Karpas-422 (cell line): ENCODE measurements at regions not wholly inside any gene's neighbourhood (a gene's known extent, or its start where the extent isn't known, plus 50 kb on each side); places are given as distances from the start of the nearest gene placed in this dataset.

Experiments
- DNase-seq: peaks from one replicate; pipeline ENCODE4 v3.0.0-alpha.2; 2015
- H2AFZ ChIP-seq: fragments of 200-600 bp; sonication (generic); 2 replicates; pipeline ENCODE4 v1.6.1; 2014; ENCODE audit warnings: antibody characterized with exemption, low read length, mixed read lengths
- H3K27ac ChIP-seq: fragments of 200-600 bp; sonication (generic); 2 replicates; pipeline ENCODE4 v1.5.1; 2014; ENCODE audit warnings: mild to moderate bottlenecking, low read length, moderate library complexity
- H3K27me3 ChIP-seq: fragments of 200-600 bp; sonication (generic); 2 replicates; pipeline ENCODE4 v1.6.1; 2014; ENCODE audit warnings: low read length, mixed read lengths
- H3K36me3 ChIP-seq: fragments of 200-600 bp; sonication (generic); 2 replicates; pipeline ENCODE4 v1.6.1; 2014; ENCODE audit warnings: low read length, mixed read lengths; ENCODE audit not compliant: insufficient read depth
- H3K4me1 ChIP-seq: fragments of 200-600 bp; sonication (generic); 2 replicates; pipeline ENCODE4 v1.6.1; 2014; ENCODE audit warnings: mild to moderate bottlenecking, low read length, mixed read lengths
- H3K4me2 ChIP-seq: fragments of 200-600 bp; sonication (generic); 2 replicates; pipeline ENCODE4 v1.6.1; 2014; ENCODE audit warnings: low read length, low read depth, mild to moderate bottlenecking; ENCODE audit not compliant: poor library complexity, severe bottlenecking
- H3K4me3 ChIP-seq: fragments of 200-600 bp; sonication (generic); 2 replicates; pipeline ENCODE4 v1.5.1; 2014; ENCODE audit warnings: mild to moderate bottlenecking, antibody characterized with exemption, low read length, mixed read lengths
- H3K79me2 ChIP-seq: fragments of 200-600 bp; sonication (generic); 2 replicates; pipeline ENCODE4 v1.6.1; 2014; ENCODE audit warnings: mild to moderate bottlenecking, low read length, mixed read lengths
- H3K9ac ChIP-seq: fragments of 200-600 bp; sonication (generic); 2 replicates; pipeline ENCODE4 v1.6.0; 2014; ENCODE audit warnings: low read length
- H3K9me2 ChIP-seq: fragments of 200-600 bp; sonication (generic), shearing (Covaris generic); replicated peaks from 2 replicates; pipeline ENCODE4 v1.6.0; 2014; ENCODE audit warnings: mild to moderate bottlenecking, low read length, moderate library complexity; ENCODE audit not compliant: insufficient read depth
- H3K9me3 ChIP-seq: fragments of 300-700, 200-600 bp; sonication (generic); 2 replicates; pipeline ENCODE4 v1.6.1; 2014; ENCODE audit warnings: low read length, mixed read lengths
- H4K20me1 ChIP-seq: fragments of 200-600 bp; sonication (generic); 2 replicates; pipeline ENCODE4 v1.6.1; 2014; ENCODE audit warnings: mild to moderate bottlenecking, antibody characterized with exemption, low read length, low read depth; ENCODE audit not compliant: insufficient read depth

DNA sequence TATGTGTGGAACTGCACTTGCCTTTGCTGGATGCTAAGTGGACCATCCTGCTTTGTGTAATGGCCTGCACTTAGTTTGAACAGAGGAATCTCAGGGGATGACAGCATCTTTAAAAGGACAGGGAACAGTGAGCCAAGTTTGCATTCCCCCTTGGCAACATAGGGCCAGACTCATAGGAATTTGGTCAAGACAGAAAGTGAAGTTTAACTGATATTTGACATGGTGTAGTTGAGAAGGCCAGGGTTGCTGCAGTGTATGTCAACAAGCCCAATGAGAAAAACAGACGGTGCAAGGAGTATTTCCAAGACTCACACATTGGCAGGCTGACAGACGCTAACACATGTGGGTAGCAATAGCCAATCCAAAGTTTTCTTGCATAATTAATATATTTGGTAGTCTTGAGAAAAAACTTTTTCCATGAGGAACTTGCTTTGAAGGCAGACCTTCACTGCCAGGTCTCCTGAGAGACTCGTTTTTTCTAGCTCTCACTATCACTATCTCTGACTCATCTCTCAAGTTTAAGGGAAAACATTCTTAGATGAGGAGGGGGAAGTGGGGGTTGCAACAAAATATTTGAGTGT is 213.8 kb downstream of the IBTK start:
- DNase-seq = no peak
- H3K79me2 ChIP-seq = no peaks in the 10 kb centered on the region
- H3K4me2 ChIP-seq = no peak overlapping the region

DNA sequence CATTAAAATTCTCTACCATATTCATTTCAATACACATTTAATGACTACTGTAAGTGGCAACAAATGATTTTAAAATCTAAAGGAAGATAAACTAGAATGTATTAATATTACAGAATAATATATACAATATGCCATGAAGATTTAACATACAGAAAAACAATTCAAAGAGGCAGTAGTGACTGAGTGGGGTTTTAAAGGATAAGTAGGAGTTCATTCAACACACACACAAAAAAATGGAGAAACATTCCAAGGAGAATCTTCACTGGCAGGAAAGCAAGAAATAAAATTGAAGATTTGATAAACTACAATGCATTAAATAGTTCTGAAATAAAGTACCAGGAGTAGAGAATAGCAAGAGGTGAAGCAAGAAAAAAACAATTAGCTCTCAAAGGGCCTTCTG is 215.1 kb downstream of the IBTK start:
- no peak overlapping the region for H3K9ac ChIP-seq

More for the DNA sequence above, 213.8 kb downstream of the IBTK start:
- H3K27me3 ChIP-seq = no peaks in the 10 kb centered on the region
- no peaks in the 10 kb centered on the region for H3K9me2 ChIP-seq
- no peaks in the 10 kb centered on the region for H3K4me1 ChIP-seq
- no peak overlapping the region for H3K27ac ChIP-seq
- no peak overlapping the region for H3K4me3 ChIP-seq
- H4K20me1 ChIP-seq = no peaks in the 10 kb centered on the region
- H3K36me3 ChIP-seq = no peaks in the 10 kb centered on the region
- H2AFZ ChIP-seq = no peak overlapping the region
- H3K9me3 ChIP-seq = no peaks in the 10 kb centered on the region
- no peak overlapping the region for H3K9ac ChIP-seq

DNA sequence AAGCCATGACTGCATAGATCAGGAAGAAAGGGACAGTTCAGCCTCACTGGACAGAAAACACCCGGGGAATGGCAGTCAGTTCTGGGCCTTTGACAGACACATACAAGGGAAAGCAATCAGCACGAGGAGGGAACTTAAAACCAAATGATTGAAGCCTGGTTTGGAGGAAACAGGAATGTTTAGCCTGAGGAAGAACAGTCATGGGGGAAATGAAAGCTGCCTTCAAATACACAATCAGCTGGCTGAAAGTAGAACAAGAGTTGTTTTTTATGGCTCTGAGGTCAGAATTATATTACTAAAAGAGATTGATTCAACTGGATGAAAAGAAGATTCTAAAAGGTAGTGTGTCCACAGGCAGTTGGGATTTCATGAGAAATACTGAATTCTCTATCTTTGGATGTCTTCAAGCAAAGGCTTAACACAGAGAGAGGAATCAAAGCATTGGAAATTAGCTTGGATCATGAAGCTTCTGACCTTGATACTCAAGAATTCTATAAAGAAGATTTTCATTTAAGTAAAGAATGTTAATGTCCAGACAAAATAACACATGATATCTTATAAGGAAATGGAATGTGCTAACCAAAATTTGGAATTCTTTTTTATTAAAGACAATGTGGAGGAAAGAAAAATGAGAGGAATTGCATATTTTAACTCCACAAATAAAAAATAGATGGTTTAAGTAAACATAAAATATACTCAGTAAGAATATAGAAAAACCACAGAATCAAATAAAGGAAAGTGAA is 216.6 kb downstream of the IBTK start:
- H3K9ac ChIP-seq = no peak overlapping the region
- H4K20me1 ChIP-seq = no peaks in the 10 kb centered on the region
- no peak overlapping the region for H2AFZ ChIP-seq
- H3K4me2 ChIP-seq = no peak overlapping the region
- H3K4me3 ChIP-seq = no peak overlapping the region
- H3K79me2 ChIP-seq = no peaks in the 10 kb centered on the region
- H3K9me3 ChIP-seq = no peaks in the 10 kb centered on the region
- no peaks in the 10 kb centered on the region for H3K36me3 ChIP-seq
- H3K9me2 ChIP-seq = no peaks in the 10 kb centered on the region
- H3K4me1 ChIP-seq = no peaks in the 10 kb centered on the region
- no peaks in the 10 kb centered on the region for H3K27me3 ChIP-seq
- no peak for DNase-seq
- no peak overlapping the region for H3K27ac ChIP-seq

More for the DNA sequence above, 215.1 kb downstream of the IBTK start:
- H3K9me3 ChIP-seq = no peaks in the 10 kb centered on the region
- H3K4me2 ChIP-seq = no peak overlapping the region
- H3K27me3 ChIP-seq = no peaks in the 10 kb centered on the region
- no peak for DNase-seq
- H2AFZ ChIP-seq = no peak overlapping the region
- no peaks in the 10 kb centered on the region for H3K9me2 ChIP-seq
- H3K4me3 ChIP-seq = no peak overlapping the region
- no peaks in the 10 kb centered on the region for H3K4me1 ChIP-seq
- no peak overlapping the region for H3K27ac ChIP-seq
- H4K20me1 ChIP-seq = no peaks in the 10 kb centered on the region
- no peaks in the 10 kb centered on the region for H3K36me3 ChIP-seq
- H3K79me2 ChIP-seq = no peaks in the 10 kb centered on the region

DNA sequence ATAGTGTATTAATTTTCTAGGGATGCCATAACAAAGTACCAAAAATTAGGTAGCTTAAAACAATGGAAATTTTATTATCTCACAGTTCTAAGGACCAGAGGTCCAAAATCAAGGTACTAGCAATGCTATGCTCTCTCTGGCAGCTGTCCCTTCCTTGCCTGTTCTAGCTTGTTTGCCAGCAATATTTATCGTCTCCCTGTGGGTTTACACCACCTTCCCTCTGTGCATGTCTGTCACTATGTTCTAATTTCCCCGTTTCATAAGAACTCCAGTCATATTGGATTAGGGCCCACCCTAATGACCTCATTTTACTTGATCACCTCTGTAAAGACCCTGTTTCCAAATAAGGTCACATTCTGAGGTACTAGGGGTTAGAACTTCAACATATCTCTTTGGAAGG is 217.2 kb downstream of the IBTK start:
- H3K27ac ChIP-seq = no peak overlapping the region
- H3K9ac ChIP-seq = no peak overlapping the region
- no peaks in the 10 kb centered on the region for H3K9me2 ChIP-seq
- H3K4me2 ChIP-seq = no peak overlapping the region
- no peak overlapping the region for H2AFZ ChIP-seq
- no peaks in the 10 kb centered on the region for H3K4me1 ChIP-seq
- H3K79me2 ChIP-seq = no peaks in the 10 kb centered on the region
- H3K27me3 ChIP-seq = no peaks in the 10 kb centered on the region
- H3K4me3 ChIP-seq = no peak overlapping the region
- H3K9me3 ChIP-seq = no peaks in the 10 kb centered on the region
- no peaks in the 10 kb centered on the region for H3K36me3 ChIP-seq
- DNase-seq = no peak
- H4K20me1 ChIP-seq = no peaks in the 10 kb centered on the region

DNA sequence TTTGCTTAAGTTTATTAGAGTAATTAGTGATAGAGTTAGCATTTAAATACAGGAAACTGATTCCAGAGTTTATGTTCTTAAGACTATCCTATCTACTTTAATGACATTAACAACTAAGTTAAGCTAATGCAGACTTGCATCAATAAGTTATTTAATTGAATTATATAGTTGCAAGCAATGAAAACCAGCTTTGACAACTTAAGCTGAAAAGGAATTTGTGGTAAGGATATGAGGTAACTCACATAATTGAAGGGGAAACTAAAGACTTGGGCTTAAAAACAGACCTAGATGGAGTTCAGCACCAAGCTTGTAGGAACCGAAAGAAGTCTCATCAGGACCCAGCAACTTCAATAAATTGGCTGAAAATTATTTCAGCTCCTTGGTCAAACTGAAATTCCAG is 222.3 kb downstream of the IBTK start:
- Histone ChIP-seq H4K20me1 (no peaks in the 10 kb centered on the region), H3K4me3 (no peak overlapping the region), H3K9me3 (no peaks in the 10 kb centered on the region), H3K4me1 (no peaks in the 10 kb centered on the region), H3K27ac (no peak overlapping the region), H3K9ac (no peak overlapping the region), H3K36me3 (no peaks in the 10 kb centered on the region), H3K27me3 (no peaks in the 10 kb centered on the region), H3K4me2 (no peak overlapping the region), H3K9me2 (no peaks in the 10 kb centered on the region), H3K79me2 (no peaks in the 10 kb centered on the region), H2AFZ (no peak overlapping the region)
- DNase-seq = no peak

DNA sequence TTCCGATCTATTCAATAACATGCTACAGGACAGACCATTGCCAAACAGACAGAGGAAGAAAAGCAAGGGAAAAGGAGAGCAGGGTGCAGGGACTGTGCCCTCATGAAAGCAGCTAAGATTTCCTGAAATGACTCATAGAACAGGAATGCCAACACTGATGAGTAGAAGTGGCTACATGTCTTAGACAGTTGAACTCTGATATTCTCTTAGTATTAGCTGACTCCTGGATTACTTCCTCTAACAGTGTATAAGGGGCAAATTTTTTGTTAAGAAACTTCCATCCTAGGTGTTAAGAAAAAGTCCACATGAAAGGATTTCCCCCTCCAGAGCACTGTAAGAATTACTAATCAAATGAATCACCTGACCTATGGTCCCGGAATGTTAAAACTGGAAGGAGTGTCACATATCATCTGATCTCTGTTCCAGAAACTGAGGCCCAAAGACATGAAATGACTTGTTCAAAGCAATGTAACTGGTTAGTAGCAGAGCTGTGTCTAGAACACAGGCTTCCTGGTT is 224.9 kb downstream of the IBTK start:
- no peak for DNase-seq
- Histone ChIP-seq H3K9me3 (no peaks in the 10 kb centered on the region), H3K4me1 (no peaks in the 10 kb centered on the region), H3K9ac (no peak overlapping the region), H3K36me3 (no peaks in the 10 kb centered on the region), H3K4me3 (no peak overlapping the region), H3K9me2 (no peaks in the 10 kb centered on the region), H4K20me1 (no peaks in the 10 kb centered on the region), H3K4me2 (no peak overlapping the region), H3K27ac (no peak overlapping the region), H3K79me2 (no peaks in the 10 kb centered on the region), H3K27me3 (no peaks in the 10 kb centered on the region), H2AFZ (no peak overlapping the region)

DNA sequence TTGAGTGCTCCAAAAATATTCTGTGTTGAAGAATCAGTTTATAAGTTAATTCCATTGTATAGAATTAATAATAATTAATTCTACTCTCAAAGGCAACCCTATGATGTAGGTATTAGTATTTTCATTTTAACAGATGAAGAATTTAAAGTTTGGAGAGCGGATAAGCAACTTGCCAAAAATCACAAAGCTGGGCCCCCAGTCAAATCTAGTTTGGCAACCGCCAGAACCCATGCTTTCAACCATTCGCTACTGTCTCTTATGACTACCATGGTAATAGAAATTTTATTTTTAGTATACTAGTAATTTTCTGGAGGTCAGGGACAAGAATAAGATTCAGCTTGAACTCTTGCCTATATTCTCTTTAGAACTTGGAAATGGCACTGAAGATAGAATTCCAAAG is 229.8 kb downstream of the IBTK start:
- Histone ChIP-seq H3K36me3 (no peaks in the 10 kb centered on the region), H2AFZ (no peak overlapping the region), H3K4me2 (no peak overlapping the region), H3K9ac (no peak overlapping the region), H3K27ac (no peak overlapping the region), H3K79me2 (no peaks in the 10 kb centered on the region), H4K20me1 (no peaks in the 10 kb centered on the region), H3K4me1 (no peaks in the 10 kb centered on the region), H3K27me3 (no peaks in the 10 kb centered on the region), H3K9me3 (no peaks in the 10 kb centered on the region), H3K9me2 (no peaks in the 10 kb centered on the region), H3K4me3 (no peak overlapping the region)
- DNase-seq = no peak

DNA sequence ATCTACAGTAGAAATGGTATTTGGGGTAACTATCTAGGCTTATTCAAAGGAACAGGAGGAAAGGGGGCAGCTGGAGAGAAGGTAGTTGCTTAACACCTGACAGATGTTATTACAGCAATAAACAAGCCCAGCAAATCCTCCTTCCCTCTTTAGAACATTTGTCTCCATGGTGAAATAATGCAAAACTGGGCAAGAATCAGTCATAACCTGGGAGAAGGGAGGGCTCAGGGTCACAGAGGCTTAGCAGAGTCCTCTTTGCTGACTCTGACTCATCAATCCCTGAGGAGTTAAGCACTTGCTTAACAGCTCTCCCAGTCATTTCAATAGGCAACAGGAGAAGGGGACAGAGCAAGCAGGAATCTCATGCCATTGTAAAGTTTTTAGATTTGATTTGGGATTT is 230.3 kb downstream of the IBTK start:
- Histone ChIP-seq H3K9me3 (no peaks in the 10 kb centered on the region), H3K27me3 (no peaks in the 10 kb centered on the region), H3K9ac (no peak overlapping the region), H4K20me1 (no peaks in the 10 kb centered on the region), H3K36me3 (no peaks in the 10 kb centered on the region), H3K4me2 (no peak overlapping the region), H3K4me1 (no peaks in the 10 kb centered on the region), H3K4me3 (no peak overlapping the region), H3K9me2 (no peaks in the 10 kb centered on the region), H3K27ac (no peak overlapping the region), H2AFZ (no peak overlapping the region), H3K79me2 (no peaks in the 10 kb centered on the region)
- no peak for DNase-seq
